ENCODE measurements at regions not wholly inside any gene's neighbourhood (a gene's known extent, or its start where the extent isn't known, plus 50 kb on each side); places are given as distances from the start of the nearest gene placed in this dataset.

- no peak for DNase-seq
Measured at GRCh38 chr2:120616261-120616660, 119.4 kb upstream of the GLI2 start.

GRCh38 chr2:120617055-120617454 lies 118.6 kb upstream of the GLI2 start:
- no peak for DNase-seq

GRCh38 chr2:120618830-120619229 lies 116.8 kb upstream of the GLI2 start:
- no peak for DNase-seq

- DNase-seq, result no peak
Measured at GRCh38 chr2:120619579-120619978, 116.1 kb upstream of the GLI2 start.

GRCh38 chr2:120620025-120620793 lies 115.5 kb upstream of the GLI2 start:
- no peak for DNase-seq

GRCh38 chr2:120622159-120622869 lies 113.4 kb upstream of the GLI2 start:
- no peak for DNase-seq

- no peak for DNase-seq
Measured at GRCh38 chr2:120622886-120623753, 112.5 kb upstream of the GLI2 start.

GRCh38 chr2:120624061-120624737 lies 111.5 kb upstream of the GLI2 start:
- DNase-seq, result no peak

- no peak for DNase-seq
Measured at GRCh38 chr2:120624738-120625446, 110.8 kb upstream of the GLI2 start.

- DNase-seq, result no peak
Measured at GRCh38 chr2:120625865-120626560, 109.7 kb upstream of the GLI2 start.

- no peak for DNase-seq
Measured at GRCh38 chr2:120626566-120626965, 109.1 kb upstream of the GLI2 start.

GRCh38 chr2:120628248-120628647 lies 107.4 kb upstream of the GLI2 start:
- no peak for DNase-seq

GRCh38 chr2:120629241-120629895 lies 106.3 kb upstream of the GLI2 start:
- DNase-seq, result no peak

GRCh38 chr2:120630031-120630701 lies 105.5 kb upstream of the GLI2 start:
- DNase-seq, result no peak

GRCh38 chr2:120631236-120631635 lies 104.4 kb upstream of the GLI2 start:
- no peak for DNase-seq

- no peak for DNase-seq
Measured at GRCh38 chr2:120631724-120632123, 103.9 kb upstream of the GLI2 start.

GRCh38 chr2:120632796-120633646 lies 102.6 kb upstream of the GLI2 start:
- DNase-seq, result no peak

GRCh38 chr2:120634533-120634932 lies 101.1 kb upstream of the GLI2 start:
- no peak for DNase-seq

- DNase-seq, result no peak
Measured at GRCh38 chr2:120635146-120635545, 100.5 kb upstream of the GLI2 start.
